Activated naive CD4-positive, alpha-beta T cell treated with anti-CD3 and anti-CD28 coated beads for 36 hours (primary cell): ENCODE measurements at regions not wholly inside any gene's neighbourhood (a gene's known extent, or its start where the extent isn't known, plus 50 kb on each side); places are given as distances from the start of the nearest gene placed in this dataset.

Source experiments
- CTCF ChIA-PET: fragments of 350-600 bp; sonication (Branson Sonifier 250); formaldehyde crosslinking; loops from one replicate; lab custom pipeline; 2021; ENCODE audit warnings: antibody characterized with exemption; lab: Charles Lee
- DNase-seq: peaks from one replicate; pipeline ENCODE4 v3.0.0-alpha.2; 2020
- H3K27ac Mint-ChIP-seq: one replicate; pipeline ENCODE4 v1.8.0; 2021; ENCODE audit warnings: mild to moderate bottlenecking, mixed read lengths
- H3K27me3 Mint-ChIP-seq: one replicate; pipeline ENCODE4 v1.8.0; 2021; ENCODE audit warnings: low read depth, mixed read lengths
- H3K36me3 Mint-ChIP-seq: one replicate; pipeline ENCODE4 v1.8.0; 2021; ENCODE audit warnings: low read depth, mixed read lengths
- H3K4me1 Mint-ChIP-seq: one replicate; pipeline ENCODE4 v1.8.0; 2021; ENCODE audit warnings: low read depth, mixed read lengths
- H3K4me3 Mint-ChIP-seq: one replicate; pipeline ENCODE4 v1.8.0; 2021; ENCODE audit warnings: mild to moderate bottlenecking, moderate library complexity, mixed read lengths
- H3K9me3 Mint-ChIP-seq: one replicate; pipeline ENCODE4 v1.8.0; 2021; ENCODE audit warnings: mixed read lengths
- intact Hi-C: fragments of 100-400 bp; cut with micrococcal nuclease; formaldehyde crosslinking; loops from one replicate; pipeline ENCODE4 v1.15.1; 2023

GRCh38 chr6:98212468-98212867 lies 621.9 kb upstream of the POU3F2 start:
- Mint-ChIP-seq H3K27ac (no peak overlapping the region), H3K4me1 (no peaks in the 10 kb centered on the region), H3K9me3 (no peaks in the 10 kb centered on the region), H3K27me3 (no peaks in the 10 kb centered on the region), H3K4me3 (no peak overlapping the region), H3K36me3 (no peaks in the 10 kb centered on the region)
- intact Hi-C loops, result no loop called here
- no peak for DNase-seq
- CTCF ChIA-PET, result no interaction called here

GRCh38 chr6:98215531-98215930 lies 618.8 kb upstream of the POU3F2 start:
- no peak overlapping the region for H3K27ac Mint-ChIP-seq
- H3K4me1 Mint-ChIP-seq, result no peaks in the 10 kb centered on the region
- CTCF ChIA-PET, result no interaction called here
- no peak for DNase-seq
- no peaks in the 10 kb centered on the region for H3K36me3 Mint-ChIP-seq
- no peaks in the 10 kb centered on the region for H3K27me3 Mint-ChIP-seq
- intact Hi-C loops, result no loop called here
- no peaks in the 10 kb centered on the region for H3K9me3 Mint-ChIP-seq
- no peak overlapping the region for H3K4me3 Mint-ChIP-seq

GRCh38 chr6:98230250-98230649 lies 604.1 kb upstream of the POU3F2 start:
- CTCF ChIA-PET, result interaction anchor here (0.9 kb wide), 1 partner anchor 16 kb away, joined by 3 read pairs; no protein-coding TSS in a partner anchor
- no peaks in the 10 kb centered on the region for H3K36me3 Mint-ChIP-seq
- peaks cover 10% of the 10 kb centered on the region for H3K9me3 Mint-ChIP-seq
- DNase-seq, result no peak
- H3K27me3 Mint-ChIP-seq, result no peaks in the 10 kb centered on the region
- intact Hi-C loops, result no loop called here
- H3K27ac Mint-ChIP-seq, result no peak overlapping the region
- no peak overlapping the region for H3K4me3 Mint-ChIP-seq
- H3K4me1 Mint-ChIP-seq, result no peaks in the 10 kb centered on the region

- Mint-ChIP-seq H3K4me1 (no peaks in the 10 kb centered on the region), H3K36me3 (no peaks in the 10 kb centered on the region), H3K9me3 (peaks cover 5% of the 10 kb centered on the region), H3K27me3 (no peaks in the 10 kb centered on the region), H3K27ac (no peak overlapping the region), H3K4me3 (no peak overlapping the region)
- DNase-seq, result no peak
- intact Hi-C loops, result no loop called here
- CTCF ChIA-PET, result no interaction called here
Measured at GRCh38 chr6:98239057-98239456, 595.3 kb upstream of the POU3F2 start.

GRCh38 chr6:98241630-98242029 lies 592.7 kb upstream of the POU3F2 start:
- no peaks in the 10 kb centered on the region for H3K4me1 Mint-ChIP-seq
- no peaks in the 10 kb centered on the region for H3K9me3 Mint-ChIP-seq
- H3K4me3 Mint-ChIP-seq, result no peak overlapping the region
- no peaks in the 10 kb centered on the region for H3K36me3 Mint-ChIP-seq
- H3K27ac Mint-ChIP-seq, result no peak overlapping the region
- CTCF ChIA-PET, result interaction anchor here (0.7 kb wide), 1 partner anchor 911 kb away, joined by 3 read pairs; no protein-coding TSS in a partner anchor
- no peaks in the 10 kb centered on the region for H3K27me3 Mint-ChIP-seq
- DNase-seq, result no peak
- intact Hi-C loops, result no loop called here

GRCh38 chr6:98254624-98255023 lies 579.8 kb upstream of the POU3F2 start:
- Mint-ChIP-seq H3K4me3 (no peak overlapping the region), H3K36me3 (no peaks in the 10 kb centered on the region), H3K27ac (no peak overlapping the region), H3K4me1 (no peaks in the 10 kb centered on the region), H3K9me3 (no peaks in the 10 kb centered on the region), H3K27me3 (no peaks in the 10 kb centered on the region)
- CTCF ChIA-PET, result no interaction called here
- intact Hi-C loops, result no loop called here
- DNase-seq, result no peak

- Mint-ChIP-seq H3K27ac (no peak overlapping the region), H3K4me3 (no peak overlapping the region), H3K9me3 (no peaks in the 10 kb centered on the region), H3K36me3 (no peaks in the 10 kb centered on the region), H3K27me3 (no peaks in the 10 kb centered on the region), H3K4me1 (no peaks in the 10 kb centered on the region)
- DNase-seq, result no peak
- intact Hi-C loops, result loop anchor here (10.0 kb wide), 1 partner anchor 584 kb away; no protein-coding TSS in a partner anchor
- CTCF ChIA-PET, result interaction anchor here (0.6 kb wide), 1 partner anchor 57 kb away, joined by 4 read pairs; no protein-coding TSS in a partner anchor
Measured at GRCh38 chr6:98260382-98260781, 574.0 kb upstream of the POU3F2 start.

- Mint-ChIP-seq H3K27ac (no peak overlapping the region), H3K4me1 (no peaks in the 10 kb centered on the region), H3K36me3 (no peaks in the 10 kb centered on the region), H3K9me3 (no peaks in the 10 kb centered on the region), H3K27me3 (no peaks in the 10 kb centered on the region), H3K4me3 (no peak overlapping the region)
- CTCF ChIA-PET, result no interaction called here
- no peak for DNase-seq
- intact Hi-C loops, result no loop called here
Measured at GRCh38 chr6:98272060-98272459, 562.3 kb upstream of the POU3F2 start.

- Mint-ChIP-seq H3K9me3 (no peaks in the 10 kb centered on the region), H3K27ac (no peak overlapping the region), H3K27me3 (no peaks in the 10 kb centered on the region), H3K4me3 (no peak overlapping the region), H3K4me1 (no peaks in the 10 kb centered on the region), H3K36me3 (no peaks in the 10 kb centered on the region)
- CTCF ChIA-PET, result interaction anchor here (0.7 kb wide), 1 partner anchor 477 kb away, joined by 3 read pairs; no protein-coding TSS in a partner anchor
- intact Hi-C loops, result no loop called here
- DNase-seq, result no peak
Measured at GRCh38 chr6:98274691-98275090, 559.7 kb upstream of the POU3F2 start.

- Mint-ChIP-seq H3K4me3 (no peak overlapping the region), H3K27ac (no peak overlapping the region)
- CTCF ChIA-PET, result no interaction called here
Measured at GRCh38 chr6:98280492-98280891, 553.9 kb upstream of the POU3F2 start.

GRCh38 chr6:98286620-98287019 lies 547.8 kb upstream of the POU3F2 start:
- H3K9me3 Mint-ChIP-seq, result peaks cover 4% of the 10 kb centered on the region
- CTCF ChIA-PET, result no interaction called here
- intact Hi-C loops, result no loop called here
- H3K4me1 Mint-ChIP-seq, result no peaks in the 10 kb centered on the region
- no peaks in the 10 kb centered on the region for H3K27me3 Mint-ChIP-seq
- no peak overlapping the region for H3K27ac Mint-ChIP-seq
- H3K4me3 Mint-ChIP-seq, result no peak overlapping the region
- no peaks in the 10 kb centered on the region for H3K36me3 Mint-ChIP-seq
- no peak for DNase-seq

More at GRCh38 chr6:98280492-98280891, 553.9 kb upstream of the POU3F2 start:
- H3K36me3 Mint-ChIP-seq, result no peaks in the 10 kb centered on the region
- no peaks in the 10 kb centered on the region for H3K27me3 Mint-ChIP-seq
- no peaks in the 10 kb centered on the region for H3K9me3 Mint-ChIP-seq
- intact Hi-C loops, result no loop called here
- DNase-seq, result no peak
- no peaks in the 10 kb centered on the region for H3K4me1 Mint-ChIP-seq

- Mint-ChIP-seq H3K36me3 (no peaks in the 10 kb centered on the region), H3K4me1 (no peaks in the 10 kb centered on the region), H3K27me3 (no peaks in the 10 kb centered on the region), H3K4me3 (no peak overlapping the region), H3K27ac (no peak overlapping the region), H3K9me3 (peaks cover 4% of the 10 kb centered on the region)
- CTCF ChIA-PET, result no interaction called here
- intact Hi-C loops, result no loop called here
- DNase-seq, result no peak
Measured at GRCh38 chr6:98287876-98288275, 546.5 kb upstream of the POU3F2 start.

- H3K9me3 Mint-ChIP-seq, result peaks cover 4% of the 10 kb centered on the region
- H3K4me3 Mint-ChIP-seq, result no peak overlapping the region
- DNase-seq, result no peak
- CTCF ChIA-PET, result no interaction called here
- no peaks in the 10 kb centered on the region for H3K36me3 Mint-ChIP-seq
- intact Hi-C loops, result no loop called here
- H3K4me1 Mint-ChIP-seq, result no peaks in the 10 kb centered on the region
- H3K27me3 Mint-ChIP-seq, result no peaks in the 10 kb centered on the region
- no peak overlapping the region for H3K27ac Mint-ChIP-seq
Measured at GRCh38 chr6:98292810-98293209, 541.6 kb upstream of the POU3F2 start.
